IMR-90 (cell line): ENCODE measurements at regions not wholly inside any gene's neighbourhood (a gene's known extent, or its start where the extent isn't known, plus 50 kb on each side); places are given as distances from the start of the nearest gene placed in this dataset.

Experiments used
- BHLHE40 ChIP-seq: fragments of 150-350 bp; IDR thresholded peaks from 2 replicates; pipeline ENCODE4 v1.6.1; 2016; ENCODE audit warnings: mild to moderate bottlenecking, low read depth, low read length
- CEBPB ChIP-seq: IDR thresholded peaks from 2 replicates; pipeline ENCODE4 v1.6.1; 2012; ENCODE audit warnings: low read depth, low read length, improper control_type of control experiment
- CHD1 ChIP-seq: IDR thresholded peaks from 2 replicates; pipeline ENCODE4 v1.6.1; 2012; ENCODE audit warnings: low read depth, low read length, improper control_type of control experiment
- FOS ChIP-seq: fragments of 150-350 bp; IDR thresholded peaks from 2 replicates; pipeline ENCODE4 v1.6.1; 2016; ENCODE audit warnings: low read depth, low read length
- MAFK ChIP-seq: IDR thresholded peaks from 2 replicates; pipeline ENCODE4 v1.6.1; 2012; ENCODE audit warnings: low read depth, low read length, improper control_type of control experiment
- MAZ ChIP-seq: IDR thresholded peaks from 2 replicates; pipeline ENCODE4 v1.6.1; 2012; ENCODE audit warnings: low read depth, mild to moderate bottlenecking, low read length, improper control_type of control experiment, moderate library complexity, borderline replicate concordance
- MXI1 ChIP-seq: IDR thresholded peaks from 2 replicates; pipeline ENCODE4 v1.6.1; 2012; ENCODE audit warnings: low read depth, mild to moderate bottlenecking, low read length, moderate library complexity, borderline replicate concordance
- POLR2A ChIP-seq: IDR thresholded peaks from 2 replicates; pipeline ENCODE4 v1.6.1; 2012; ENCODE audit warnings: mild to moderate bottlenecking, low read depth, low read length
- RAD21 ChIP-seq: IDR thresholded peaks from 2 replicates; pipeline ENCODE4 v1.6.1; 2012; ENCODE audit warnings: low read length, improper control_type of control experiment
- RCOR1 ChIP-seq: IDR thresholded peaks from 2 replicates; pipeline ENCODE4 v1.6.1; 2012; ENCODE audit warnings: mild to moderate bottlenecking, low read length, improper control_type of control experiment; ENCODE audit not compliant: insufficient replicate concordance
- RFX5 ChIP-seq: IDR thresholded peaks from 2 replicates; pipeline ENCODE4 v1.8.0; 2012; ENCODE audit warnings: low read depth, mild to moderate bottlenecking, low read length, moderate library complexity
- SMC3 ChIP-seq: fragments of 150-350 bp; IDR thresholded peaks from 2 replicates; pipeline ENCODE4 v1.6.1; 2016; ENCODE audit warnings: low read depth, mild to moderate bottlenecking, antibody characterized with exemption, low read length, moderate library complexity
- TF ChIP-seq, protein P1 (sequence below): conservative IDR thresholded peaks from 2 replicates; pipeline ENCODE4 v1.5.1; 2012; ENCODE audit warnings: mild to moderate bottlenecking, low read depth, low read length, improper control_type of control experiment
- TF ChIP-seq, protein P2 (sequence below): fragments of 150-350 bp; IDR thresholded peaks from 2 replicates; pipeline ENCODE4 v1.6.1; 2017; ENCODE audit warnings: mild to moderate bottlenecking, antibody characterized with exemption, low read length, low read depth

DNA sequence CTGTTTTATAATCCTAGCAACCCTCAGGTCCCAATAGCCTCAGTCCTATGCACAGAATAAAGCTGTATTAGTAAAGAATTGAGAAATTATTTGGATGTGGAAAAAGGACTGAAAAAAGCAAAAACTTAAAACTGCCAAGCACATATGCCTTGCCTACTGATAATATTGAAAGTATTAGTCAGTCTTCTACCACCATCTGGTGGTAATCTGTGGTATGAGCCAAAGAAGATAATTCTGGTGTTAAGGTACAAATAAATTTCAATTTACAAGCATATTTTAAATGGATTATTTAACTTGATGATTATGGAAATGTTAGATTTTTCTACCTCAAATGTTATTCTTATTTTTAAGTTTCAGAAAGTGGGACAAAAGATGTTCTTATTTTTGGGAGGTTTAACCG is 460.3 kb upstream of the KLHL1 start:
- TF ChIP-seq, protein P1, sequence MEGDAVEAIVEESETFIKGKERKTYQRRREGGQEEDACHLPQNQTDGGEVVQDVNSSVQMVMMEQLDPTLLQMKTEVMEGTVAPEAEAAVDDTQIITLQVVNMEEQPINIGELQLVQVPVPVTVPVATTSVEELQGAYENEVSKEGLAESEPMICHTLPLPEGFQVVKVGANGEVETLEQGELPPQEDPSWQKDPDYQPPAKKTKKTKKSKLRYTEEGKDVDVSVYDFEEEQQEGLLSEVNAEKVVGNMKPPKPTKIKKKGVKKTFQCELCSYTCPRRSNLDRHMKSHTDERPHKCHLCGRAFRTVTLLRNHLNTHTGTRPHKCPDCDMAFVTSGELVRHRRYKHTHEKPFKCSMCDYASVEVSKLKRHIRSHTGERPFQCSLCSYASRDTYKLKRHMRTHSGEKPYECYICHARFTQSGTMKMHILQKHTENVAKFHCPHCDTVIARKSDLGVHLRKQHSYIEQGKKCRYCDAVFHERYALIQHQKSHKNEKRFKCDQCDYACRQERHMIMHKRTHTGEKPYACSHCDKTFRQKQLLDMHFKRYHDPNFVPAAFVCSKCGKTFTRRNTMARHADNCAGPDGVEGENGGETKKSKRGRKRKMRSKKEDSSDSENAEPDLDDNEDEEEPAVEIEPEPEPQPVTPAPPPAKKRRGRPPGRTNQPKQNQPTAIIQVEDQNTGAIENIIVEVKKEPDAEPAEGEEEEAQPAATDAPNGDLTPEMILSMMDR = peak; percentile 62
- TF ChIP-seq POLR2A (no peak), RCOR1 (no peak), RAD21 (peak; percentile 61), CHD1 (no peak), BHLHE40 (no peak), CEBPB (no peak), RFX5 (no peak), MAFK (no peak), SMC3 (peak; percentile 43), FOS (no peak), MAZ (no peak), MXI1 (no peak)
- TF ChIP-seq, protein P2, sequence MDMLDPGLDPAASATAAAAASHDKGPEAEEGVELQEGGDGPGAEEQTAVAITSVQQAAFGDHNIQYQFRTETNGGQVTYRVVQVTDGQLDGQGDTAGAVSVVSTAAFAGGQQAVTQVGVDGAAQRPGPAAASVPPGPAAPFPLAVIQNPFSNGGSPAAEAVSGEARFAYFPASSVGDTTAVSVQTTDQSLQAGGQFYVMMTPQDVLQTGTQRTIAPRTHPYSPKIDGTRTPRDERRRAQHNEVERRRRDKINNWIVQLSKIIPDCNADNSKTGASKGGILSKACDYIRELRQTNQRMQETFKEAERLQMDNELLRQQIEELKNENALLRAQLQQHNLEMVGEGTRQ = no peak
